Activated naive CD8-positive, alpha-beta T cell treated with anti-CD3 and anti-CD28 coated beads, Interleukin-2, amount 10 ng/mL, durations not matched to agents 7 days and 5 days (primary cell): ENCODE measurements at regions not wholly inside any gene's neighbourhood (a gene's known extent, or its start where the extent isn't known, plus 50 kb on each side); places are given as distances from the start of the nearest gene placed in this dataset.

Source experiments
- ATAC-seq: fragments of 150-1000 bp; cut with Tn5 transposase; one replicate; pipeline ENCODE4 v1.10.0; 2021; ENCODE audit warnings: low read depth, moderate library complexity
- POLR2A ChIA-PET: fragments of 350-600 bp; sonication (Branson Sonifier 250); formaldehyde crosslinking; loops from one replicate; lab custom pipeline; 2021; ENCODE audit warnings: antibody characterized with exemption; lab: Charles Lee
- DNase-seq: peaks from one replicate; pipeline ENCODE4 v3.0.0; 2021
- H3K27ac Mint-ChIP-seq: one replicate; pipeline ENCODE4 v1.8.0; 2022; ENCODE audit warnings: mild to moderate bottlenecking, mixed read lengths
- H3K27me3 Mint-ChIP-seq: one replicate; pipeline ENCODE4 v1.8.0; 2022; ENCODE audit warnings: mild to moderate bottlenecking, moderate library complexity, mixed read lengths
- H3K36me3 Mint-ChIP-seq: one replicate; pipeline ENCODE4 v1.8.0; 2021; ENCODE audit warnings: mild to moderate bottlenecking, mixed read lengths
- H3K4me1 Mint-ChIP-seq: one replicate; pipeline ENCODE4 v1.8.0; 2021; ENCODE audit warnings: mixed read lengths
- H3K4me3 Mint-ChIP-seq: one replicate; pipeline ENCODE4 v1.8.0; 2022; ENCODE audit warnings: mild to moderate bottlenecking, moderate library complexity, mixed read lengths
- H3K9me3 Mint-ChIP-seq: one replicate; pipeline ENCODE4 v1.8.0; 2021; ENCODE audit warnings: mixed read lengths

GRCh38 chr19:30775956-30776355 is 403.8 kb downstream of the ZNF536 start:
- ATAC-seq (no peak), DNase-seq (no peak)
- H3K27ac Mint-ChIP-seq, result no peak overlapping the region
- H3K4me3 Mint-ChIP-seq, result no peak overlapping the region
- POLR2A ChIA-PET, result no interaction called here
- no peaks in the 10 kb centered on the region for H3K4me1 Mint-ChIP-seq
- no peaks in the 10 kb centered on the region for H3K36me3 Mint-ChIP-seq
- no peaks in the 10 kb centered on the region for H3K27me3 Mint-ChIP-seq
- H3K9me3 Mint-ChIP-seq, result peaks cover 6% of the 10 kb centered on the region

GRCh38 chr19:30774252-30774766 is 402.1 kb downstream of the ZNF536 start:
- H3K36me3 Mint-ChIP-seq, result no peaks in the 10 kb centered on the region
- no peaks in the 10 kb centered on the region for H3K4me1 Mint-ChIP-seq
- H3K9me3 Mint-ChIP-seq, result peaks cover 6% of the 10 kb centered on the region
- DNase-seq, result no peak
- no peaks in the 10 kb centered on the region for H3K27me3 Mint-ChIP-seq
- no peak overlapping the region for H3K4me3 Mint-ChIP-seq
- POLR2A ChIA-PET, result no interaction called here
- no peak for ATAC-seq
- H3K27ac Mint-ChIP-seq, result no peak overlapping the region

- Mint-ChIP-seq H3K27me3 (peaks cover 2% of the 10 kb centered on the region), H3K36me3 (no peaks in the 10 kb centered on the region), H3K4me3 (no peak overlapping the region), H3K9me3 (no peaks in the 10 kb centered on the region), H3K27ac (no peak overlapping the region), H3K4me1 (no peaks in the 10 kb centered on the region)
- DNase-seq (no peak), ATAC-seq (no peak)
- POLR2A ChIA-PET, result no interaction called here
Observed at GRCh38 chr19:30762651-30763050, 390.5 kb downstream of the ZNF536 start.

GRCh38 chr19:30760014-30760413 is 387.8 kb downstream of the ZNF536 start:
- Mint-ChIP-seq H3K9me3 (no peaks in the 10 kb centered on the region), H3K4me3 (no peak overlapping the region), H3K27ac (no peak overlapping the region), H3K27me3 (peaks cover 2% of the 10 kb centered on the region), H3K36me3 (no peaks in the 10 kb centered on the region), H3K4me1 (no peaks in the 10 kb centered on the region)
- DNase-seq (no peak), ATAC-seq (no peak)
- POLR2A ChIA-PET, result no interaction called here

GRCh38 chr19:30757837-30758617 is 385.8 kb downstream of the ZNF536 start:
- Mint-ChIP-seq H3K9me3 (no peaks in the 10 kb centered on the region), H3K27ac (no peak overlapping the region)

GRCh38 chr19:30757104-30757836 is 385.1 kb downstream of the ZNF536 start:
- H3K4me1 Mint-ChIP-seq, result no peaks in the 10 kb centered on the region

More at GRCh38 chr19:30757837-30758617, 385.8 kb downstream of the ZNF536 start:
- ATAC-seq (no peak), DNase-seq (no peak)
- Mint-ChIP-seq H3K4me3 (no peak overlapping the region), H3K36me3 (no peaks in the 10 kb centered on the region), H3K4me1 (no peaks in the 10 kb centered on the region), H3K27me3 (peaks cover 2% of the 10 kb centered on the region)
- POLR2A ChIA-PET, result no interaction called here

GRCh38 chr19:30755581-30755980 is 383.4 kb downstream of the ZNF536 start:
- POLR2A ChIA-PET, result no interaction called here
- no peak overlapping the region for H3K27ac Mint-ChIP-seq
- DNase-seq (no peak), ATAC-seq (no peak)
- no peaks in the 10 kb centered on the region for H3K36me3 Mint-ChIP-seq
- H3K9me3 Mint-ChIP-seq, result no peaks in the 10 kb centered on the region
- no peaks in the 10 kb centered on the region for H3K27me3 Mint-ChIP-seq
- no peak overlapping the region for H3K4me3 Mint-ChIP-seq
- no peaks in the 10 kb centered on the region for H3K4me1 Mint-ChIP-seq

More at GRCh38 chr19:30757104-30757836, 385.1 kb downstream of the ZNF536 start:
- POLR2A ChIA-PET, result no interaction called here
- H3K27me3 Mint-ChIP-seq, result peaks cover 2% of the 10 kb centered on the region
- no peak overlapping the region for H3K27ac Mint-ChIP-seq
- ATAC-seq (no peak), DNase-seq (no peak)
- no peaks in the 10 kb centered on the region for H3K9me3 Mint-ChIP-seq
- H3K36me3 Mint-ChIP-seq, result no peaks in the 10 kb centered on the region
- no peak overlapping the region for H3K4me3 Mint-ChIP-seq

- H3K4me3 Mint-ChIP-seq, result no peak overlapping the region
- H3K4me1 Mint-ChIP-seq, result no peaks in the 10 kb centered on the region
- no peaks in the 10 kb centered on the region for H3K27me3 Mint-ChIP-seq
- ATAC-seq, result no peak
- peaks cover 8% of the 10 kb centered on the region for H3K9me3 Mint-ChIP-seq
- DNase-seq, result no peak
- no peak overlapping the region for H3K27ac Mint-ChIP-seq
- no peaks in the 10 kb centered on the region for H3K36me3 Mint-ChIP-seq
- POLR2A ChIA-PET, result no interaction called here
Observed at GRCh38 chr19:30754162-30754561, 382.0 kb downstream of the ZNF536 start.

GRCh38 chr19:30752876-30753275 is 380.7 kb downstream of the ZNF536 start:
- H3K27ac Mint-ChIP-seq, result no peak overlapping the region
- no peak overlapping the region for H3K4me3 Mint-ChIP-seq
- DNase-seq (no peak), ATAC-seq (no peak)
- H3K36me3 Mint-ChIP-seq, result no peaks in the 10 kb centered on the region
- H3K27me3 Mint-ChIP-seq, result no peaks in the 10 kb centered on the region
- POLR2A ChIA-PET, result no interaction called here
- H3K9me3 Mint-ChIP-seq, result peaks cover 8% of the 10 kb centered on the region
- H3K4me1 Mint-ChIP-seq, result no peaks in the 10 kb centered on the region

GRCh38 chr19:30752201-30752600 is 380.0 kb downstream of the ZNF536 start:
- Mint-ChIP-seq H3K4me1 (no peaks in the 10 kb centered on the region), H3K27ac (no peak overlapping the region), H3K27me3 (no peaks in the 10 kb centered on the region), H3K9me3 (peaks cover 8% of the 10 kb centered on the region), H3K4me3 (no peak overlapping the region), H3K36me3 (no peaks in the 10 kb centered on the region)
- ATAC-seq, result no peak
- no peak for DNase-seq
- POLR2A ChIA-PET, result no interaction called here

- POLR2A ChIA-PET, result no interaction called here
- Mint-ChIP-seq H3K4me3 (no peak overlapping the region), H3K36me3 (no peaks in the 10 kb centered on the region), H3K4me1 (no peaks in the 10 kb centered on the region), H3K27ac (no peak overlapping the region), H3K27me3 (no peaks in the 10 kb centered on the region), H3K9me3 (peaks cover 8% of the 10 kb centered on the region)
- DNase-seq (no peak), ATAC-seq (no peak)
Observed at GRCh38 chr19:30745476-30745985, 373.3 kb downstream of the ZNF536 start.

- Mint-ChIP-seq H3K27ac (no peak overlapping the region), H3K36me3 (no peaks in the 10 kb centered on the region), H3K4me3 (no peak overlapping the region), H3K27me3 (no peaks in the 10 kb centered on the region), H3K9me3 (peaks cover 3% of the 10 kb centered on the region), H3K4me1 (no peaks in the 10 kb centered on the region)
- no peak for ATAC-seq
- POLR2A ChIA-PET, result no interaction called here
- no peak for DNase-seq
Observed at GRCh38 chr19:30744741-30745475, 372.7 kb downstream of the ZNF536 start.

GRCh38 chr19:30743702-30744101 is 371.5 kb downstream of the ZNF536 start:
- Mint-ChIP-seq H3K27me3 (no peaks in the 10 kb centered on the region), H3K4me1 (no peaks in the 10 kb centered on the region), H3K36me3 (no peaks in the 10 kb centered on the region), H3K9me3 (no peaks in the 10 kb centered on the region), H3K27ac (no peak overlapping the region), H3K4me3 (no peak overlapping the region)
- no peak for DNase-seq
- no peak for ATAC-seq
- POLR2A ChIA-PET, result no interaction called here
